ENCODE measurements at regions not wholly inside any gene's neighbourhood (a gene's known extent, or its start where the extent isn't known, plus 50 kb on each side); places are given as distances from the start of the nearest gene placed in this dataset.
A peak's percentile ranks its signal among the peaks of the same experiment; 100 is the strongest.

GRCh38 chr3:144142151-144142840, 170.7 kb downstream of the DIPK2A start:
- peak overlapping the region; percentile 84 for H2AFZ ChIP-seq (ENCODE audit: low read length)
- H3K4me2 ChIP-seq (ENCODE audit: insufficient read depth, low read length): peak overlapping the region; percentile 77
- no peaks in the 10 kb centered on the region for H3K9me3 ChIP-seq (ENCODE audit: low read depth, low read length)
- peak overlapping the region; percentile 52 for H3K4me3 ChIP-seq (ENCODE audit: insufficient read depth, low read length)
- H3K27me3 ChIP-seq (ENCODE audit: insufficient read depth, low read length): no peaks in the 10 kb centered on the region
- no peaks in the 10 kb centered on the region for H4K20me1 ChIP-seq (ENCODE audit: insufficient read depth, low read length)
- no peaks in the 10 kb centered on the region for H3K36me3 ChIP-seq (ENCODE audit: insufficient read depth, low read length)
- H3K27ac ChIP-seq (ENCODE audit: low read depth, low read length): peak overlapping the region; percentile 57
- no peak for TF ChIP-seq CTCF (IDR thresholded peaks at IDR 0.05; ENCODE audit: extremely low read depth, low read depth, low read length)
- no peaks in the 10 kb centered on the region for H3K79me2 ChIP-seq (ENCODE audit: insufficient read depth, low read length)
- peaks cover 6% of the 10 kb centered on the region for H3K4me1 ChIP-seq (ENCODE audit: insufficient read depth, low read length)
- peak; percentile 88 for DNase-seq (ENCODE audit: insufficient read length, low spot score, missing footprints)

GRCh38 chr3:144148356-144148755, 176.7 kb downstream of the DIPK2A start:
- Histone ChIP-seq H3K9me3 (ENCODE audit: low read depth, low read length) (no peaks in the 10 kb centered on the region), H3K4me2 (ENCODE audit: insufficient read depth, low read length) (no peak overlapping the region), H3K4me1 (ENCODE audit: insufficient read depth, low read length) (no peaks in the 10 kb centered on the region), H3K79me2 (ENCODE audit: insufficient read depth, low read length) (no peaks in the 10 kb centered on the region), H2AFZ (ENCODE audit: low read length) (no peak overlapping the region), H4K20me1 (ENCODE audit: insufficient read depth, low read length) (no peaks in the 10 kb centered on the region), H3K27me3 (ENCODE audit: insufficient read depth, low read length) (no peaks in the 10 kb centered on the region), H3K4me3 (ENCODE audit: insufficient read depth, low read length) (no peak overlapping the region), H3K36me3 (ENCODE audit: insufficient read depth, low read length) (no peaks in the 10 kb centered on the region), H3K27ac (ENCODE audit: low read depth, low read length) (no peak overlapping the region)
- no peak for TF ChIP-seq CTCF (IDR thresholded peaks at IDR 0.05; ENCODE audit: extremely low read depth, low read depth, low read length)
- no peak for DNase-seq (ENCODE audit: insufficient read length, low spot score, missing footprints)

- Histone ChIP-seq H3K79me2 (ENCODE audit: insufficient read depth, low read length) (no peaks in the 10 kb centered on the region), H3K4me2 (ENCODE audit: insufficient read depth, low read length) (no peak overlapping the region), H3K4me3 (ENCODE audit: insufficient read depth, low read length) (no peak overlapping the region), H3K36me3 (ENCODE audit: insufficient read depth, low read length) (no peaks in the 10 kb centered on the region), H3K4me1 (ENCODE audit: insufficient read depth, low read length) (no peaks in the 10 kb centered on the region), H2AFZ (ENCODE audit: low read length) (no peak overlapping the region), H3K27ac (ENCODE audit: low read depth, low read length) (no peak overlapping the region), H3K27me3 (ENCODE audit: insufficient read depth, low read length) (no peaks in the 10 kb centered on the region), H3K9me3 (ENCODE audit: low read depth, low read length) (no peaks in the 10 kb centered on the region), H4K20me1 (ENCODE audit: insufficient read depth, low read length) (no peaks in the 10 kb centered on the region)
- no peak for TF ChIP-seq CTCF (IDR thresholded peaks at IDR 0.05; ENCODE audit: extremely low read depth, low read depth, low read length)
- no peak for DNase-seq (ENCODE audit: insufficient read length, low spot score, missing footprints)
Observed at GRCh38 chr3:144151983-144152382, 180.4 kb downstream of the DIPK2A start.

- Histone ChIP-seq H3K27me3 (ENCODE audit: insufficient read depth, low read length) (no peaks in the 10 kb centered on the region), H2AFZ (ENCODE audit: low read length) (no peak overlapping the region), H3K79me2 (ENCODE audit: insufficient read depth, low read length) (no peaks in the 10 kb centered on the region), H3K9me3 (ENCODE audit: low read depth, low read length) (no peaks in the 10 kb centered on the region), H3K27ac (ENCODE audit: low read depth, low read length) (no peak overlapping the region), H3K36me3 (ENCODE audit: insufficient read depth, low read length) (no peaks in the 10 kb centered on the region), H3K4me3 (ENCODE audit: insufficient read depth, low read length) (no peak overlapping the region), H3K4me1 (ENCODE audit: insufficient read depth, low read length) (no peaks in the 10 kb centered on the region), H3K4me2 (ENCODE audit: insufficient read depth, low read length) (no peak overlapping the region), H4K20me1 (ENCODE audit: insufficient read depth, low read length) (no peaks in the 10 kb centered on the region)
- TF ChIP-seq CTCF (IDR thresholded peaks at IDR 0.05; ENCODE audit: extremely low read depth, low read depth, low read length): no peak
- no peak for DNase-seq (ENCODE audit: insufficient read length, low spot score, missing footprints)
Observed at GRCh38 chr3:144160627-144161026, 189.0 kb downstream of the DIPK2A start.

All from osteoblast (primary cell).